Hematopoietic multipotent progenitor cell treated with erythropoietin and hydrocortisone succinate and interleukin-3 and kit ligand, for 4 days (in vitro differentiated cells): ENCODE measurements at regions not wholly inside any gene's neighbourhood (a gene's known extent, or its start where the extent isn't known, plus 50 kb on each side); places are given as distances from the start of the nearest gene placed in this dataset.
"Not testable (repeated sequence)": the region's sequence is repeated elsewhere in the genome, so short reads cannot be mapped to it uniquely, and the experiment has no call there.

Experiments
- DNase-seq: peaks from one replicate; pipeline ENCODE4 v3.0.0-alpha.2; 2015

DNA sequence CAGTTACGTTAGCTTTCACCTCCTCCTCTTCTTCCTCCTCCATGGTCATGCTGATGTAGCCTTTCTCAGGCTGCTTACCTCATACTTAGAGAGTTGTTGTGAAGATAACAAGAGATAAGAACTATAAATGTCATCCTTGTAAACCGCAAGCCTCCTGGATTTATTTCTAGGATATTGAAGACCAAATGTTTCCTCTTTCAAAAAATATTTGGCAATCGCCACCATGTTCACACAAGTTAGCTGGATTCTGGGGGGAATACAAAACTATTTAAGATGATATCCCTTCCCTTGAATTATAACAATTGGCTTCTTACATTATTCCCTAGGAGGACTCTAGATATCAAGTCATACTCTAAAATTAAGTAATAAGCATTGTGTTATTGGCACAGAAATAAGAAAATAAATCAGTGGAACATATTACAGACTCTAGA is 99.8 kb upstream of the PLEKHG1 start:
- DNase-seq: no peak

DNA sequence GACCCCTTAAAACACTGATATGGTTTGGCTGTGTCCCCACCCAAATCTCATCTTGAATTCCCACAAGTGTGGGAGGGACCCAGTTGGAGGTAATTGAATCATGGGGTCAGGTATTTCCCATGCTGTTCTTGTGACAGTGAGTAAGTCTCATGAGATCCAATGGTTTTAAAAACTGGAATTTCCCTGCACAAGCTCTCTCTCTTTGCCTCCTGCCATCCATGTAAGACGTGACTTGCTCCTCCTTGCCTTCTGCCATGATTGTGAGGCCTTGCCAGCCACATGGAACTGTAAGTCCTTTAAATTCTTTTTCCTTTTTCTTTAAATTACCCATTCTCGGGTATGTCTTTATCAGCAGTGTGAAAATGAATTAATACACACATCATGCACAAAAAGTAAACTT is 99.1 kb upstream of the PLEKHG1 start:
- not testable (repeated sequence) for DNase-seq

DNA sequence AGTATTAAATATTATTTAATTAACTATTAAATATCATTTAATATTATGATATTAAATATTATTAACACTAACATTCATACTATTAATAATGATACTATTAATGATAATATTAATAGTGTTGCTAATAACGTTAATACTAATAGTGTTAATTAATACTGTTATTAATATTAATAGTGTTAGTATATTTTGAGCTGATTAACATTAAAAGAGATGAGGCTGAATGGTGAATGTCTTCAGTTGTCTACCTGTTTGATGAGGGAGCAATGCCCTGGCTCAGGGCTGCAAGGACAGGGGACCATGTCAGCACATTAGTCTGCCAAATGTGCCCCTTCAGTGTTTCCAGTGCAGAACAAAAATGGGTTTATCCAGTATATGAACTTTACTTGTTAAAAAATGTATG is 96.6 kb upstream of the PLEKHG1 start:
- DNase-seq: no peak

DNA sequence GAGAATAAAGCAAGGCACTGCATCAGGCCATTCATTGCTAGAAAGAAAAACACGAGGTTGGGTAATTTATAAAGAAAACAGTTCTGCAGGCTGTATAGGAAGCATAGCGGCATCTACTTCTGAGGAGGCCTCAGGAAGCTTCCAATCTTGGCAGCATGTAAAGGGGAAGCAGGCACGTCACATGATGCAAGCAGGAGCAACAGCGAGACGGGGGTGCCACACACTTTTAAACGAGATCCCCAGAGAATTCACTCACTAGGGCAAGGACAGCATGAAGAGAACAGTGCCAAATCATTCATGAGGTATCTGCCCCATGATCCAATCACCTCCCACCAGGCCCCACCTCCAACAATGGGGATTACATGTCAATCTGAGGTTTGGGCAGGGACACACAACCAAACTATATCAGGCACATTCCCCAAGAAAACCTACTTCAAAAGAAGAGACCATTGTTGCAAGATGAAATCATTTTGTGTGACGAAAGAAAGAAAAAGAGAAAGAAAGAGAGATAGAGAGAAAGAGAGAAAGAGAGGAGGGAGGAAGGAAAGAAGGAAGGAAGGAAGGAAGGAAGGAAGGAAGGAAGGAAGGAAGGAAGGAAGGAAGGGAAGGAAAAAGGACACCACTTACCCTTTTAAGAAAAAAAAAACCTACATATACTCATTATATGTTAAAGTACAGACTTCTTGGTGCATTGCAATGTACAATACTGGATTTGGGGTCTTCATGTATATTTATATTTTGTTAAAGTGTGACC is 95.9 kb upstream of the PLEKHG1 start:
- no peak for DNase-seq

DNA sequence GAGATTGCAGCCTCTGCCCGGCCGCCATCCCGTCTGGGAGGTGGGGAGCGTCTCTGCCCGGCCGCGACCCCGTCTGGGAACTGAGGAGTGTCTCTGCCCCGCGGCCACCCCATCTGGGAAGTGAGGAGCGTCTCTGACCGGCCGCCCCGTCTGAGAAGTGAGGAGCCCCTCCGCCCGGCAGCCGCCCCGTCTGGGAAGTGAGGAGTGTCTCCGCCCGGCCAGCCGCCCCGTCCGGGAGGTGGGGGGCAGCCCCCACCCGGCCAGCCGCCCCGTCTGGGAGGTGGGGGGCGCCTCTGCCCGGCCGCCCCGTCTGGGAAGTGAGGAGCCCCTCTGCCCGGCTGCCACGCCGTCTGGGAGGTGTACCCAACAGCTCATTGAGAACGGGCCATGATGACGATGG is 92.3 kb upstream of the PLEKHG1 start:
- DNase-seq: not testable (repeated sequence)

DNA sequence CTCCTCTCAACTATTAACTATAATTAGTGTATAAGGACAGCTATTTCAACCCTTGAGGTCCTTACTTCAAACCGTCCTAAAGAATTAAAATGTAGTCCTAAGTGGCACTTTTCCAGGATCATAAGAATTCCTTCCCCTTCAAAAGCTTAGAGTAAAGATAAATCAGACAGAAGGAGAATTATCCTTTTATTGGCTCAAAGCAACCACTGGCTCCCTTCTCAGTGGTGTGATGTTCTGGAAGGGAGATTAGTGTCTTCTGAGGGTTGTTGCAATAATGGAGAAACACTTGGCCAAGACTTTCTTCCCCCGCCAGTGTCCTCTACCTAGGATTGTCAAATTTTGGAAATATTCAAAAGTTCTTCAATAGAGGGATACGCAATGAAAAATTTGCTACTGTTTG is 89.1 kb upstream of the PLEKHG1 start:
- no peak for DNase-seq

DNA sequence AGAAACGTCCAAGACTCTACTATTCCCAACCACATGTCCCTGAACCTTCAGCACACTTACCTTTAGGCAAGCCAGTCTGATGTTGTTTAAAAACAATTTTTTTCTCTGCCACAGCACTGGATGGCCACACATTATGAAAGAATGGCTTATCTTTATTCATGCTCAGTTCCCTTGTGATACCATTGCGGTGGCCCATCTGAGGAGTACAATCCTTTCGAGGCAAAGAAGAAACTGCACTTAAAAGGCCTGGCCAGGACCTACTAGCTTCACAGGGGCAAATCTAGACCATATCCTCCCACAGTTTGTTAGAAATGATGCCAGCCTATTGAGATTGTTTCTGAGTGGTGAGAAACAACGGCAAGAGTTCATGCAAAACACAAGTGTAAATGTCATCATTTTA is 88.4 kb upstream of the PLEKHG1 start:
- DNase-seq: no peak

DNA sequence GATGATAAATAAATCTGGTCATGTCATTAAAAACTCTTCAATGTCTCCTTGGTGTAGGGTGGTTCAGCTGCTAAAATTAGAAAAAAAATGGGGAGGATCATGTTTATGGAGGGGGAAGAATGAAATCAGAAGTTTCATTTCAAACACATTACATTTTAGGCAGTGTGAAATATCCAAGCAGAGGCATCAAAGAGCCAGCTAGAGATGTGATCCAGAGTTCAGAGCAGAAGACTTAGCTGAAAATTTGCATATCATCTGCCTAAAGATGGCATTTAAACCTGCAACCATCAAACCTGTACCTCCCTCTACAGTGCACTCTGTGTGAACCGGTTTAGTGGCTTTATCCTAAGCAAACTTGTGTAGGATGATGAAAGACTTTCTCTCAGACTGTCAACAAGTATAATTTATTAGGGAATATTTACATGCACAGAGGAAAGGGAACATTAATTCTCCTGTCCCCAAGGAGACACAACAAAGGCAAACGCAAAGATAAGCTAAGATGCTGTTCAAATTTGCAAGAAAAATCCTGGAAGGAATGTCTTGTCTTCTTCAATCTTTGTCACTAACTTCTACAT is 84.8 kb upstream of the PLEKHG1 start:
- no peak for DNase-seq

DNA sequence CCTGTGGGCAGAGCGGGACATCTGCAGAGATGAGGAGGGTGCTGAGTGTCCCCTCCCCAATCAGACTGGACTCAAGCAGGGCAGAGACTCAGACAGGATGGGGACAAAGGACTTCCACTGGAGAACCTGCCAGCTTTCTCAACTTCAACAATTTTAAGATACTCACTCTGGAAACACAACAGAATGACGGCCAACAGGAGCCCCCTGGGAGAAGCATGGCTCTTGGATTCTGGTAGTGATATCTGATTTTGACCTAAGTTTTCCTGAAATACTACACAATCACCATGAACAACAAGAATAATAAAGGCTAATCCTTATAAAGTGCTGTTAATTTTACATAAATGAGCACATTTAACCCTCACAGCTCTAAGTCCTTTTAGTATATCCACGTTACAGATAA is 83.5 kb upstream of the PLEKHG1 start:
- DNase-seq: no peak

DNA sequence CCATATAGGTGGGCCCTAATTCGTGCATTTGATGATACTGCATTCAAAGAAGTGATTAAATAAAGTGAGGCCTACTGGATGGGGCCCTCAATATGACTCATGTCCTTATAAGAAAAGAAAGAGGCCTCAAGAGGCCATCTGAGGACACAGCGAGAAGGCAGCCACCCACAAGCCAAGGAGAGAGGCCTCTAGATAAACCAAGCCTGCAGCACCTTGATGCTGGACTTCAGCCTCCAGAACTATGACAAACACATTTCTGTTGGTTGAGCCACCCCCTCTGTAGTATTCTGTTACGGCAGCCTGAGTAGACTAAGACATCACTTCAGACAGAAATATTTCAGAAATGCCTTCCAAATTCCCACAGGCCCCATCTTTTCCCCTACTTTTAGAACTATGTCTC is 82.5 kb upstream of the PLEKHG1 start:
- DNase-seq: no peak

DNA sequence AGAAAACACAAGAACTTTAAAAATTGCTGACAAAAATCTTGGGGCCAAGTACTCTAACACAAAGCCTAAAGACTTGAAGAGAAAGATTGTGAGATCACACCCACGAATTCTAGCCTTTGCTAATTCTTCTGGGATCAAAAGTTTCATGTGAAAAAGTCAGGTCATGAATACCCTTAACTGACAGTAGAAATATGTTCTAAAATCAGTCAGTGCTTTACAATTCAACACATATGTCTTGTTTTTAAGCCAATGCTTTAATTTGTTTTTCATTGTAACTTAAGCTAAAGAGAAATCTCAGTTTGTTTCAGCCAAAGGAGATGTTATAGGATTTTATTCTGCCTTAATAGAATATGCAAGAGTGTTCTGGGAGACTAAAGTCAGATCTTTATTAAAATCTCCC is 78.2 kb upstream of the PLEKHG1 start:
- no peak for DNase-seq

DNA sequence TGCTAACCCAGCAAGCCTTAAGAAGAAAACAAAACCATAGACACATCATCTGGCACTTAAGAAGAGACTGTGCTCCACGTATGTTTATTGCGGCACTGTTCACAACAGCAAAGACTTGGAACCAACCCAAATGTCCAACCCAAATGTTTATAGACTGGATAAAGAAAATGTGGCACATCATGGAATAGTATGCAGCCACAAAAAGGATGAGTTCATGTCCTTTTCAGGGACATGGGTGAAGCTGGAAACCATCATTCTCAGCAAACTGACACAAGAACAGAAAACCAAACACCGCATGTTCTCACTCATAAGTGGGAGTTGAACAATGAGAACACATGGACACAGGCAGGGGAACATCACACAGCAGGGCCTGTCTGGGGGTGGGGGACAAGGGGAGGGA is 76.5 kb upstream of the PLEKHG1 start:
- DNase-seq: not testable (repeated sequence)

DNA sequence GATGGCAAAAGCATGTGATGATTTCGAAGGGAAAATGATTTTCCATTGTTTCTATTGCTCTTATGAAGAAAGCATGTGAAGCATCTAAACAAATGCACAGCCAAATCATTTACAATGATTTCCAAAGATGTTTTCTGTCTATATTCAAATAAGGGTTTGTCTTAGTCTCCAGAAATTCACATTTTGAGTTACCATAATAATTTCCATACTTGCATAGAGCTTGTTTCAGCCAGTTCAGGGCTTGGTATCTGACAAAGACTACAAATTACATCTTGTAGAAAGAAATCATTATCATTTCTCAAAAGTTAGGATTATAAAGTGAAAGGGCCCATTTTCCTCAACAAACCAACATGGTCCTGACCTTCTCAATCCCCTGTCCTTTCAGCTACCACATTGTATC is 74.4 kb upstream of the PLEKHG1 start:
- no peak for DNase-seq

DNA sequence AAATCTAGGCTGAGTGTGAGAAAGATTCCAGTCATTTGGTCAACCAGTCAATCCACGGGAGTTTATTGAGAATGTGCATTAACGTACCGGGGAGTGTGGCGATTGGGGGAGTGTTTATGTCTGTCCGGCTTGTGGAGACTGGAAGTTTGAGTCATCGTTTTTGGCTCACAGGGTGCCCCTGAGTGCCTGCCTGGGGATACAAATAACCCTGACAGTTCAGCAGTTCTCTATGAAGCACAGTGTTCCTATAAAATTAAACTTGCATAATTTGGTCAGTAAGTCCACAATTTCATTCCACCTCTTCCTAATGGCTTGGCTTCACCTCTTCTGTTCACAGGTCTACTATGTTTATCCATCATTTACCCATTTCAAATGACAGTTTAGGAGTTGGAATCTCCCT is 72.6 kb upstream of the PLEKHG1 start:
- no peak for DNase-seq

DNA sequence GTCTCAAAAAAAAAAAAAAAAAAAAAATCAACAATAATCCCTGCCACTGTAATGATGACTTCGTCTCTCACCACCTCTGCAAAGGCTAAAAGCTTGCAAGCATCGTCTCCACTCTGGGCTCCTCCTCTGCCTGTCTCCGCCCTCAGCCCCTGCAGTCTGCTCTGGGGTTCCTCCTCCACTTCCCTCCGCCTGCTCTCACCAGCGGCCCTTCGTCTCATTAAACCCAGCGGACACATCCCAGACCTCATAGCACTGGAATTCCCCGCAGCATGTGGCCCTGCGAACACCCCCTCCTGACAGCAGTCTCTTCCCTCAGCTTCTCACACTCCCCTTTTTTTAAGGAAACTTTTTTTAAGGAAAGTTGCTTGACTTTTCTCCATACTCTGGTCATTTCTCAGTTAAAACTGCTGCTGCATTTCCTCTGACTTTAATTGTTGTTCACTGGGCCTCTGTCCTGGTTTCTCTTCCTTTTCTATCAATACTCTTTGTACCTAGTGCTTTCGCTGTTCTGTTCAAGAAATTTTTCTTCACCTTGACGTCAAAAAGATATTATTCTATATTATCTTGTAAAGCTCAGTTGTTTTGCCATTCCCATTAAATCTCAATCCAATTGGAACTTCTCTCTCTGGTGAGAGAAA is 70.9 kb upstream of the PLEKHG1 start:
- DNase-seq: peak; percentile 31

DNA sequence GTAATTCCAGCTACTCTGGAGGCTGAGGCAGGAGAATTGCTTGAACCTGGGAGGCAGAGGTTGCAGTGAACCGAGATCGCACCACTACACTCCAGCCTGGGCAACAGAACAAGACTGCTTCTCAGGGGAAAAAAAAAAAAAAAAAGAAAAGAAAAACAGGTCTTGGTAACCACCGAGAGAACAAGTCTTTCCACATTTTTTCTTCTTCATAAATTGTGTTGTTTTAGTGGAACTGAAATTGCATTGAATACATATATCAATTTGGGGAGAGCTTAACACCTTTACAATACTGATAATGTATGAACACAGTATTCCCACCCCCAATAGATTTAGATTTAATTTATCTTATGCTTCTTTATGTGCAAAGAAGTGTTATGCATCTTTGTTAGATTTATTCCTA is 70.0 kb upstream of the PLEKHG1 start:
- DNase-seq: no peak

DNA sequence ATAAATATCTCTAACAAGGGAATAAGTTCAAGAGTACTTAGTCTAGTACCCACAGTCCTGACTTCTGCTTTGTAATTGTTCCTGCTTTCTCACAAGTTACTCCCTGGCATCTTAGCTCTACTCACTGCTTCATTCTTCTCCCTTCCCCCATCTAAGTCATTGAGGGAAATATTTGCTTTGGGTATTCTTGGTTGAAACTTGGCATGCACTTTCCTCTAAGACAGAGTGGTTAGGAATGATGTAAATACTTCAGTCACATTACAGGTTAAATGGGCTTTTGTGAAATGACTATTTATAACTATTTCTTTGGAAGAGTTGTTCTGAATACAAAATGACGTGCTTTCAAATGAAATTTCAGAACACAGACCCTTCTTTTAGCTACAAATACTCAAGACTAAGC is 67.7 kb upstream of the PLEKHG1 start:
- DNase-seq: no peak

DNA sequence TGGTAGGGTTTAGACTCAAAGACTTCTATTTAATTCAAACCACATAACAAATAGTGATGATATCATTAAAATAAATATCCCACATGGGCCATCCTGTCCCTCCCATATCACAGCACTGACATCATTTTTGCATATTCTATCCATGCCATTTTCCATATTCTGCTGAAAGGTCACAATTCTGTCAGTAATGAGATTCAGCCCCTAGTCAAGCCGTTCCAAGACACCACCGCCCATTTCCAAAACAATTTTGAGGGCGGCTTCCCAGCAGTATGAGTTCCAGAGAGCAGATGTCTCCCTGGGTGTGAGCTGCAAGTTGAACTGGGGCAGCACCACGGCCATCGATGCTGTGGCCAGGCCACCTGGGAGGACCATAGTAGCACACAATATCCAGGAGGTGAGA is 65.1 kb upstream of the PLEKHG1 start:
- DNase-seq: no peak

DNA sequence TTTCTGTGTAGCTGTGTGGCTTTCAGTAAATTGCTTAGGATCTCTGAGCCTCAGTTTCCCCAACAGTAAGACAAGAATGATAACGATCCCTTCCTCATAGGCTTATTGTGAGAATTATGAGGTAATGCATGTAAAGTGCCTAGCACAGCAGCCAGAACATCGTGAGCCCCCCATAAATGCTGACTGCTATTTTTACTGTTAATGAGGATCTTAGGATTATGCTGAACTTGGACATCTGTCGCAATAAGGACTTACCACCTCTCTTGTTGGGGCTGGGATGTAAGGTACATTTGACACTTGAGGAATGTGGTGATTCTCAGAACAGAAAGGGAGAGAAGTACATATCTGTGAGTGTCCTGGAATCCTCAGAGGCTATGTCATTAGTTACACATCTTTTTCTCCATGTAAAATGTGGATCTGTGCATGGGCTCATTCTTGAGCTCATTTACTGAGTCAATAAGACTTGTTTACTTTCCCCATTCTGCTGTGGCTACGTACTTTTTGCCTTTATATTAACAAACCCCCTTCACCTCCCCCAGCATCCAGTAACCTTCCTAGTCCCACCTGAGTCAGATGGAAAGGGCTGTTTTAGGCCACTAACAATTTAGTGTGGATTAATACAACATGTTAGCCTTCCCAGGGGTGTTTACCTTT is 64.4 kb upstream of the PLEKHG1 start:
- no peak for DNase-seq

DNA sequence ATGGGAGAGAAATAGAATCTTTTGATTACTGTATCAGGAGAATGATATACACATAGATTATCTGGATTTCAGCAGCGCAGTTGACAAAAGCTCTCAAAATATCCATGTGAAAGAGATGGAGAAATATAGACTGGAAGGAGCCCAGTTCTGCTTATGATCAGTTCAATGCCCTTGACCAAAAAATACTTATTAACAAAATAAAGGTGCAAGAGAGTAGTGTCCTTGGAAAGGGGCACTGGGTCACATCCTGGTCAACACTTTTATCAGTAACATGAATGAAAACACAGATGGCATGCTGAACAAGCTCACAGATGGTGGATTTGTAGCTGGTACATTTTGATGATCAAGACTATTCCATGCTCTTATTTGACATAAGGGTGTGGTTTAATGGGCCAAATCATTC is 63.9 kb upstream of the PLEKHG1 start:
- no peak for DNase-seq

DNA sequence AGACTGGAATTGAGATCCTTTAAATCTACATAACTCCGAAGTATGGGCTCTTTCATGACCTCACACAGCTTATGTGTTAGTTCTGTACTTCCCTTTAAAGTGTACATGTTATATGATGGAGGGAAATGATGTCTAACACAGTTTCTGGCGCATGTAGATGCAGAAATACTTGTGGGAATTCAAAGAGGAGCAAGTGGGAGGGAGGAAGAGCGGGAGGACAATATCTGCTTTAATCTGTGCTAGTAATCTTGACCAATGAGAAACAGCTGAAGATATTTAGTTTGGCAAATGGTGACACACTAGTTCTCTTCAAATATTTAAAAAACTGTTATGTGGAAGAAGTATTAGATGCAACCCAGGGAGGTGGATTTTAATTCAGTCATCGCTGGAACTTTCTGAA is 62.9 kb upstream of the PLEKHG1 start:
- DNase-seq: no peak

DNA sequence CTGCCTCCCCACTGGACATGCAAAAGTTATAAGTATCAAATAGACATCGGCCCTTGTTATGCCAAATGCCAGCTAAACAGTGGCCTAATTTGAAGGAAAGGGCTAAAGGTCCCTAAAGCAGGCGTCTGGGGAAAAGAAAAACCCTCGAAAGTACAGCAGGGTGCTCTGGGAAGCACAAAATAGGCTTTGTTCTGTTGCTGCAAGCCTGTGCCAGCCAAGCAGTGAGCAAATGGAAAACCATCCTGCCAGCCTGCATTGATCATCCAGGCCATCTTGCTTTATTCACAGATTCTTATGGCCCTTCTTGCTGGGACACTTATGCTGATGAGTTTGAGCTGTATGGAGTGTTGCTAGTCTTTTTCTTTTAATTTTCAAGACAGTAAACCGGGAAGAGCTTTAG is 62.2 kb upstream of the PLEKHG1 start:
- no peak for DNase-seq

DNA sequence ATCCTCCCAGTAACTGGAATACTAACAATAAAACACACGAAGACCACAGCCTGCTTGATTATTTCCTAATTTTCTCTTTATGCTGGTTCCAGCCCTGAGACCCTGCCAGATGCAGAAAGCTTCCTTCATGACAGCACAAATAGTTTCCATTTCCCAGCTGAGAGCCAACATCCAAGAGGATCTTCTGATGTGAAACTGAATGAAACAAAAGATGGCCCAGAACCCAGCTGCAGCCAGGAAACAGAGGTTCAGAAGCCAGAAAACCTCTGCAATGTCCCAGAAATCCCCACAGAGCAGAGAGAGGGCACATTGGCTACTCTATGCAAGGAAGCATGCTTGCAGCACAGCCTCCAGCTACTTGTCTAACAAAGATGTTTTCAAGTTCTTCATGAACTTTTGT is 61.8 kb upstream of the PLEKHG1 start:
- DNase-seq: no peak

DNA sequence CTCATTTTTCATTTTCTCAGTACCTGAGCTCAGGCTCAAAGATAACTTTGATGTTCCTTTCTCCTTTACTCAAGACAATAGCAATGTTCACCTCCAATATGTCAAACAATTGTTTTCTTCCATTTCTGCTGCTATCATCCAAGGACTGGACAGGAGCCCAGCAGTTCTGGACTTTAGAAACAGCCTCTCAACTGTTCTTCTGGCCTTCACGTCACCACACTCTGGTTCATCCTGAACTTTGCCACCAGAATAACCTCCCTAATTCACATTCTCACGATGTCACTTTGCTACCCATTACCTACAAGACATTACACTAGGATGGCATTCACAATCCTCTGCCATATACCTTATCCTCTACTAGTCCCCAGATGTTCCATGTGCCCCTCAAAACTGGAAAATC is 60.6 kb upstream of the PLEKHG1 start:
- DNase-seq: no peak
